Nephron progenitor cell (in vitro differentiated cells): ENCODE measurements at regions not wholly inside any gene's neighbourhood (a gene's known extent, or its start where the extent isn't known, plus 50 kb on each side); places are given as distances from the start of the nearest gene placed in this dataset.

ENCODE experiments used
- DNase-seq: peaks from one replicate; pipeline ENCODE4 v3.0.0; 2021
- H3K27ac Mint-ChIP-seq: 2 replicates; pipeline ENCODE4 v1.8.0; 2021; ENCODE audit warnings: mild to moderate bottlenecking, moderate library complexity, mixed read lengths
- H3K27me3 Mint-ChIP-seq: 2 replicates; pipeline ENCODE4 v1.8.0; 2021; ENCODE audit warnings: mild to moderate bottlenecking, low read depth, mixed read lengths; ENCODE audit not compliant: poor library complexity
- H3K36me3 Mint-ChIP-seq: 2 replicates; pipeline ENCODE4 v1.8.0; 2021; ENCODE audit warnings: low read depth, mixed read lengths
- H3K4me1 Mint-ChIP-seq: 2 replicates; pipeline ENCODE4 v1.8.0; 2021; ENCODE audit warnings: mixed read lengths
- H3K4me3 Mint-ChIP-seq: 2 replicates; pipeline ENCODE4 v1.8.0; 2021; ENCODE audit warnings: mild to moderate bottlenecking, moderate library complexity, mixed read lengths
- H3K9me3 Mint-ChIP-seq: 2 replicates; pipeline ENCODE4 v1.8.0; 2021; ENCODE audit warnings: mild to moderate bottlenecking, moderate library complexity, mixed read lengths
- TF ChIP-seq, protein P1 (sequence below): fragments of 200-600 bp; sonication (generic); IDR thresholded peaks from 2 replicates; pipeline ENCODE4 v1.5.0; 2021; ENCODE audit warnings: antibody characterized with exemption

DNA sequence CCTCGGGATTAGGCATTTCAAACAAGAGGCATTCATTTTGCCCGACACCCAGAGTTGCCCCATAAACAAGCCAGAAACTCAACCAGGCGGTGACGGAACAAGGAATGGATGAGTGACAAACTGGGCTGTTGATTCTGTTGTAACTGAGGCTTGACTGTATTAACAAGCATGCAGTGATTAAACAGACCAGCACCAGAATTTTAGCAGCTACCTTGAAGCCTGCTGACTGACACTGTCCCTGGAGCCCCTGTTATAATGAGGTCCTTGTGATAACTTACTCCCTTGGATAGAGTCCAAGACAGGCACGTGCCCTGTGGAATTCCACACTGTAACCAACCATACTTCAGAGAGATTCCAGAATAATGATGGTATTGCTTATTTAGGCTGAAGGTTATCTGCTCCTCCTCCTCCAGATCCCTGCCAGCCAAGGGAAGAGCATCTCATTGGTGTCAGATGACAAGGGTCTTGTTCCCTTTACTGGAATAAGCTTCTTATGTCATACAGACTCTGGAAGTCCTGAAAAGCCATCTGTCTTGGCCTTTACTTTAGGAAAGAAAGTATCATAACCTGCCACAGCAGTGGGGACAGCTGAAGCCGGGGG is 97.1 kb upstream of the RMDN2 start:
- Mint-ChIP-seq H3K4me3 (no peak overlapping the region), H3K27me3 (no peaks in the 10 kb centered on the region), H3K9me3 (no peaks in the 10 kb centered on the region), H3K27ac (peak overlapping the region; percentile 84), H3K36me3 (no peaks in the 10 kb centered on the region), H3K4me1 (peaks cover 54% of the 10 kb centered on the region)
- DNase-seq = no peak
- TF ChIP-seq, protein P1, sequence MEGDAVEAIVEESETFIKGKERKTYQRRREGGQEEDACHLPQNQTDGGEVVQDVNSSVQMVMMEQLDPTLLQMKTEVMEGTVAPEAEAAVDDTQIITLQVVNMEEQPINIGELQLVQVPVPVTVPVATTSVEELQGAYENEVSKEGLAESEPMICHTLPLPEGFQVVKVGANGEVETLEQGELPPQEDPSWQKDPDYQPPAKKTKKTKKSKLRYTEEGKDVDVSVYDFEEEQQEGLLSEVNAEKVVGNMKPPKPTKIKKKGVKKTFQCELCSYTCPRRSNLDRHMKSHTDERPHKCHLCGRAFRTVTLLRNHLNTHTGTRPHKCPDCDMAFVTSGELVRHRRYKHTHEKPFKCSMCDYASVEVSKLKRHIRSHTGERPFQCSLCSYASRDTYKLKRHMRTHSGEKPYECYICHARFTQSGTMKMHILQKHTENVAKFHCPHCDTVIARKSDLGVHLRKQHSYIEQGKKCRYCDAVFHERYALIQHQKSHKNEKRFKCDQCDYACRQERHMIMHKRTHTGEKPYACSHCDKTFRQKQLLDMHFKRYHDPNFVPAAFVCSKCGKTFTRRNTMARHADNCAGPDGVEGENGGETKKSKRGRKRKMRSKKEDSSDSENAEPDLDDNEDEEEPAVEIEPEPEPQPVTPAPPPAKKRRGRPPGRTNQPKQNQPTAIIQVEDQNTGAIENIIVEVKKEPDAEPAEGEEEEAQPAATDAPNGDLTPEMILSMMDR = no peak

DNA sequence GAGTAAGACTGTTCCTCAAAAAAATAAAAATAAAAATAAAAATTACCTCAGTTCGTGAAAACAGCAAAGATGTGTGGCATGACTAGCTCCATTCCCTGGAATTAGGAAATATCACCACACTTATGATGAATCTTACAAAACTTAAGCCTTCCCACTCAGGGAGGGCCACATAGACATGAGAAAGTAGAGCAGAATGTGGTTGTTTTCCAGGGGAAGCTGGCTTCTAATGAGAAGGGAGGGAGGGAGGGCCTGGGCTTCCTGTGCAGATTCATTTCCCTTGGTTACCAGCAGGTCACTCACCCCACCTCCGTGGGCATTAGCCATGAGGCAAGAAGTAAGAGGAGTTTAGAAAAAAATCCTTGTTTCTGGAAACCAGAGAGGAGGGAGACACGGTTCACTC is 95.9 kb upstream of the RMDN2 start:
- Mint-ChIP-seq H3K4me1 (peaks cover 54% of the 10 kb centered on the region), H3K4me3 (no peak overlapping the region), H3K9me3 (no peaks in the 10 kb centered on the region), H3K36me3 (no peaks in the 10 kb centered on the region), H3K27me3 (no peaks in the 10 kb centered on the region), H3K27ac (peak overlapping the region; percentile 39)
- TF ChIP-seq, protein P1 = no peak
- no peak for DNase-seq

DNA sequence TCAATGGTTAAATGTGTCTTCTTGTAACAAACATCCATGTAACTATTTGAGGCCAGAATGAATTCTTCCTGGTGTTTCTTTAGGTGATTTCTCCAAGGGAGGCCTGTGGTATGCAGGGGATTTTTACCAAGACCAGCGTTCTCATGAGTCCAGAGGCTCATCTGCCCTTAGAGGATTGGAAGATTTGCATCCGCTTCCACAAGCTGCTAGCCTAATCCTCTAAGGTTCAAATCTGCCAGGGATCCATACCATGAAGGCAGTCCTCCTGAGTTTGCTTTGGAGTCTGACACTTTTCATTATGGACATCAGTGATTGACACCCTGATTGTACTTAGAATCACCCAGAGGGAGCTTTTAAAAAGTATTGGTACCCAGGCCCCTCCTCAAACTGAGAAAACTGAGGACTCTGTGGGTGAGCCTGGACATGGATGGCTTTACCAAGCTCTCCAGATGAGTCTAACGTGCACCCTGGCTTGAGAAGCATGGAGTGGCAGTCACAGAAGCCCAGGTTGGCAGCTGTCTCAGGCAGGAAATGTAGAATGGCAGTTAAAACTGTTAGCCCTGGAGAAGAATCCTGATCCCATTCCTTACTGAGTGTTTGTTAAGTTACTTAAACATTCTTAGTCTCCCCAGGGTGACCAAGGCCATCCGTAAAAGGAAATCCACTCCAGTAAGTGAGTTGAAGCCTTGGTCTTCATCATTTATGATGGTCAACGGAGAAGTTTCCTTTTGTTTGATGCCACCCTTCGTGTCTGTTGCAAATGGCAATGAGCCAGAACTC is 95.3 kb upstream of the RMDN2 start:
- TF ChIP-seq, protein P1 = no peak
- Mint-ChIP-seq H3K27me3 (no peaks in the 10 kb centered on the region), H3K4me3 (no peak overlapping the region), H3K4me1 (peaks cover 54% of the 10 kb centered on the region), H3K36me3 (no peaks in the 10 kb centered on the region), H3K9me3 (no peaks in the 10 kb centered on the region), H3K27ac (peak overlapping the region; percentile 39)
- no peak for DNase-seq

DNA sequence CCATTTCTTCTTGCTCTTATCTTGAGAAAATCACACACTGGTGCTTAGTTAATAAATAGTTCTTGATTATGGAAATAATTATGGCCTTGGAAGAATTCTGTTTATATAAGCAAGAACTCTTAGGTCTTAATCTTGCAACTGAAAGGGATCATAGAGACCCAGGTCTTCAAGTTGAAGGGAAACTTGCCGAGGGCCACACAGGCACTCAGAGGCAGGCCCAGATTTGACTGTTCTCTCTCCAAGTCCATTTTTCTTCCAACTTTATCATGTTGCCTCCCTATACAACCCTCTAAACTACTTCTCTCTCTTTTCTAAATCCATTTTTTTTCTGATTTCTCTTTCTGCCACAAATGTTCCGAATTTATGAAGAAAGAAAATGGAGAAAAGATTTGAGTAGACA is 94.5 kb upstream of the RMDN2 start:
- Mint-ChIP-seq H3K9me3 (no peaks in the 10 kb centered on the region), H3K27ac (no peak overlapping the region), H3K4me1 (peaks cover 54% of the 10 kb centered on the region), H3K27me3 (no peaks in the 10 kb centered on the region), H3K36me3 (no peaks in the 10 kb centered on the region), H3K4me3 (no peak overlapping the region)
- no peak for DNase-seq
- TF ChIP-seq, protein P1 = no peak

DNA sequence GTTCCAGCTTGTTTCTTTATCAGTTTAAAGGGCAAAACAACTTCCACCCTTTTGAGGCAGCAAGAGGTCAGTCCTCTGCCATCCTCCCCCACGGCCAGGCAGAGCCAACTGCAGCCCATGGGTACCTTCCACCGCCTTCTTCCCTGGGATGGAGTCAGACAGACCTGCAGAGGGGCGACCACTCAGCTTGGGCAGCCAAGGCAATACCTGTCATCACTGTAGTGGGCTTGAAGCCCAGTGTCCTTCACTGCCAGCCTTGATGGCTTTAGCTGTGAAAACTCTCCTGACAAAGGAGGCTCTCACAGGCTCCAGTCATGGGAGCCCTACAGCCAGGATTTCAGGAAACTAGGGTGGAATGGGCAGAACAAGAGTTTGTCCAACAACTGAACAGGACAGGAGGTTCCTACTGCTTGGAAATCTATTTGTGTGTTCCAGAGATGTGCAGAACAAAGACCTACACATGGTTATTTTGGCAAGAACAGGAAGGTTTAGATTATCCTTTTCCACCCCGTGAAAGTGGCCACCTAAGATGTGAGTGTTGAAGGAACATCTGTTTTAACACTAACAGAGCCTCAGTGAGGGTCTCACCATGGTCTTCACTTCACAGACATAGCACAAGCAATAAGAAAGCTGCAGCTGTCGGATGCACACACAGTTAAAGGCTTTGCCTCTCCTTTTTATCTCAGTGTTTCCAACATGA is 93.9 kb upstream of the RMDN2 start:
- no peak for DNase-seq
- Mint-ChIP-seq H3K4me3 (no peak overlapping the region), H3K27me3 (no peaks in the 10 kb centered on the region), H3K36me3 (no peaks in the 10 kb centered on the region), H3K27ac (no peak overlapping the region), H3K9me3 (no peaks in the 10 kb centered on the region), H3K4me1 (peaks cover 54% of the 10 kb centered on the region)
- TF ChIP-seq, protein P1 = no peak
